WTC11 (cell line): ENCODE measurements at regions not wholly inside any gene's neighbourhood (a gene's known extent, or its start where the extent isn't known, plus 50 kb on each side); places are given as distances from the start of the nearest gene placed in this dataset.

Experiments
- ATAC-seq: fragments of 200-7000 bp; cut with Tn5 transposase; 2 replicates; pipeline ENCODE4 v1.10.0; 2021; ENCODE audit warnings: mild to moderate bottlenecking, moderate library complexity
- CTCF ChIA-PET: fragments of 300-600 bp; sonication (Branson Sonifier 250); formaldehyde crosslinking; loops from one replicate; lab custom pipeline; 2021; ENCODE audit warnings: antibody characterized with exemption; lab: Charles Lee
- POLR2A ChIA-PET: fragments of 350-600 bp; sonication (Branson Sonifier 250); formaldehyde crosslinking; loops from one replicate; lab custom pipeline; 2021; ENCODE audit warnings: antibody characterized with exemption; lab: Charles Lee
- DNase-seq: peaks from one replicate; pipeline ENCODE4 v3.0.0; 2021; ENCODE audit warnings: low spot score
- H3K27ac Mint-ChIP-seq: 2 replicates; pipeline ENCODE4 v1.8.0; 2021; ENCODE audit warnings: mixed read lengths
- H3K27me3 Mint-ChIP-seq: 2 replicates; pipeline ENCODE4 v1.8.0; 2021; ENCODE audit warnings: low read depth, mild to moderate bottlenecking, moderate library complexity, mixed read lengths
- H3K36me3 Mint-ChIP-seq: 2 replicates; pipeline ENCODE4 v1.8.0; 2021; ENCODE audit warnings: mixed read lengths
- H3K4me1 Mint-ChIP-seq: 2 replicates; pipeline ENCODE4 v1.8.0; 2022; ENCODE audit warnings: mixed read lengths
- H3K4me3 Mint-ChIP-seq: 2 replicates; pipeline ENCODE4 v1.8.0; 2021; ENCODE audit warnings: mild to moderate bottlenecking, moderate library complexity, mixed read lengths
- H3K9me3 Mint-ChIP-seq: 2 replicates; pipeline ENCODE4 v1.8.0; 2021; ENCODE audit warnings: mixed read lengths
- EMX1 ChIP-seq: fragments of 250-450 bp; sonication (Bioruptor Pico); IDR thresholded peaks from 2 replicates; pipeline ENCODE4 v1.8.0; 2021; ENCODE audit warnings: mild to moderate bottlenecking
- IRF2 ChIP-seq: sonication (generic); formaldehyde crosslinking; IDR thresholded peaks from 2 replicates; pipeline ENCODE4 v1.8.0; 2022; ENCODE audit warnings: low read depth, missing genetic modification reagents, borderline replicate concordance
- MXD4 ChIP-seq: fragments of 250-450 bp; sonication (Bioruptor Pico); IDR thresholded peaks from 2 replicates; pipeline ENCODE4 v1.8.0; 2021; ENCODE audit warnings: mild to moderate bottlenecking, moderate library complexity, borderline replicate concordance
- NR1H2 ChIP-seq: sonication (generic); formaldehyde crosslinking; IDR thresholded peaks from 2 replicates; pipeline ENCODE4 v1.9.0; 2021; ENCODE audit warnings: mild to moderate bottlenecking, moderate library complexity, missing genetic modification reagents
- PRRX2 ChIP-seq: fragments of 250-450 bp; sonication (Bioruptor Pico); IDR thresholded peaks from 2 replicates; pipeline ENCODE4 v1.8.0; 2021; ENCODE audit warnings: mild to moderate bottlenecking
- SOX15 ChIP-seq: fragments of 250-450 bp; sonication (Bioruptor Pico); IDR thresholded peaks from 2 replicates; pipeline ENCODE4 v1.9.0; 2021; ENCODE audit warnings: mild to moderate bottlenecking
- SP1 ChIP-seq: sonication (generic); formaldehyde crosslinking; conservative IDR thresholded peaks from 2 replicates; pipeline ENCODE4 v1.8.1; 2022; ENCODE audit warnings: missing genetic modification reagents
- TCF7 ChIP-seq: sonication (generic); formaldehyde crosslinking; IDR thresholded peaks from 2 replicates; pipeline ENCODE4 v1.8.0; 2022; ENCODE audit warnings: mild to moderate bottlenecking, low read depth, missing genetic modification reagents, moderate library complexity
- TP53 ChIP-seq: sonication (generic); formaldehyde crosslinking; IDR thresholded peaks from 2 replicates; pipeline ENCODE4 v1.8.1; 2023; ENCODE audit warnings: mild to moderate bottlenecking, missing genetic modification reagents
- ZBTB21 ChIP-seq: sonication (generic); formaldehyde crosslinking; IDR thresholded peaks from 2 replicates; pipeline ENCODE4 v1.8.1; 2023; ENCODE audit warnings: mild to moderate bottlenecking, missing genetic modification reagents, borderline replicate concordance
- ZNF263 ChIP-seq: sonication (generic); formaldehyde crosslinking; IDR thresholded peaks from 2 replicates; pipeline ENCODE4 v1.8.1; 2022; ENCODE audit warnings: low read depth, mild to moderate bottlenecking, moderate library complexity, missing genetic modification reagents
- ZNF317 ChIP-seq: sonication (generic); formaldehyde crosslinking; IDR thresholded peaks from 2 replicates; pipeline ENCODE4 v1.8.1; 2023; ENCODE audit warnings: low read depth, mild to moderate bottlenecking, moderate library complexity, missing genetic modification reagents, borderline replicate concordance
- TF ChIP-seq, protein P1 (sequence below): sonication (generic); formaldehyde crosslinking; IDR thresholded peaks from 2 replicates; pipeline ENCODE4 v1.8.1; 2022; ENCODE audit warnings: missing genetic modification reagents, borderline replicate concordance
- TF ChIP-seq, protein P2 (sequence below): sonication (generic); formaldehyde crosslinking; IDR thresholded peaks from 2 replicates; pipeline ENCODE4 v1.8.1; 2023; ENCODE audit warnings: mild to moderate bottlenecking, moderate library complexity, missing genetic modification reagents
- TF ChIP-seq, protein P3 (sequence below): fragments of 250-450 bp; sonication (Bioruptor Pico); IDR thresholded peaks from 2 replicates; pipeline ENCODE4 v1.9.0; 2021; ENCODE audit warnings: mild to moderate bottlenecking
- TF ChIP-seq, protein P4 (sequence below): sonication (generic); formaldehyde crosslinking; IDR thresholded peaks from 2 replicates; pipeline ENCODE4 v1.8.1; 2022; ENCODE audit warnings: mild to moderate bottlenecking, moderate library complexity, missing genetic modification reagents
- TF ChIP-seq, protein P5 (sequence below): sonication (generic); formaldehyde crosslinking; IDR thresholded peaks from 2 replicates; pipeline ENCODE4 v1.8.0; 2023; ENCODE audit warnings: missing genetic modification reagents
- TF ChIP-seq, protein P6 (sequence below): sonication (generic); formaldehyde crosslinking; IDR thresholded peaks from 2 replicates; pipeline ENCODE4 v1.8.0; 2022; ENCODE audit warnings: mild to moderate bottlenecking, missing genetic modification reagents
- TF ChIP-seq, protein P7 (sequence below): sonication (generic); formaldehyde crosslinking; IDR thresholded peaks from 2 replicates; pipeline ENCODE4 v1.8.1; 2022; ENCODE audit warnings: mild to moderate bottlenecking, missing genetic modification reagents, moderate library complexity, borderline replicate concordance
- TF ChIP-seq, protein P8 (sequence below): sonication (generic); formaldehyde crosslinking; IDR thresholded peaks from 2 replicates; pipeline ENCODE4 v1.8.1; 2023; ENCODE audit warnings: mild to moderate bottlenecking, missing genetic modification reagents, moderate library complexity

DNA sequence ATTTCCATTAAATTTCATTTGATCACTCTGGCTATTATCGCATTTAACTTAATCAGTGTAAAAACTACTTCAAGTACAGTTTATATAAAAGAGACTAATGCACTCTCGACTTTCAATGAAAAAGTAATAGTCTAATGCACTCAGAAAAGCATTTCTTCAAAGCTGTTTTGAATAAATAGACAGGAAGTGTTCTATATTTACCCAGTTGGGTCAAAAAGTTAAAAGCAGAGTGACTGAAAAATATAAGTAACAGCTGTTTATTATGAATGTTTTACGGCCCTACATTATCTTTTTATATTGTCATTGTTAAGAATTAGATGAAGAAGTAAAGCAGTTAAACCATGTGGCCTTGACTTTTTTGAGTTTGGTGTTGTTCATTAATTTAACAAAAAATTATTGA is 391.8 kb downstream of the ZPLD1 start:
- CTCF ChIA-PET: no interaction called here

DNA sequence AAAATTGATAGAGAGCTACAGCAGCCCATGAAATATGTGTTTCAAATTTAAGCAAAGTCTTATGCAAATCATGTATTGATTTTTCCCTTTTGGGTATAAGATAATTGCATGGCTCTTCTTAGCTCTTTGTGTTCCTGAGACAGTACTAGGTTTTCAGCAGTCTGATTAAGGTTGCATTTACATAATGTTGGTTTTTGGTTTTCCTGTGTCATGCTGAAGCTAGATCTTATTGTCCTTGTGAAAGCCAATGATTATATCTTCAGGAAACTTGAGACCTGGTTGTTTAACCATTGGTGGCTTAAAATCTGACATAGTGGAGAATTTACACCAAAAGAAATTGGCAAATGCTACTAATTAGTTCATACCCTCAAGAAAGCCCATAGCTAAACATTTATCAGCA is 392.6 kb downstream of the ZPLD1 start:
- no peak for TF ChIP-seq EMX1
- TF ChIP-seq MXD4 (CRISPR knock-in tag): no peak
- TF ChIP-seq ZNF317: no peak
- TF ChIP-seq IRF2 (CRISPR knock-in tag): no peak
- TF ChIP-seq, protein P1, sequence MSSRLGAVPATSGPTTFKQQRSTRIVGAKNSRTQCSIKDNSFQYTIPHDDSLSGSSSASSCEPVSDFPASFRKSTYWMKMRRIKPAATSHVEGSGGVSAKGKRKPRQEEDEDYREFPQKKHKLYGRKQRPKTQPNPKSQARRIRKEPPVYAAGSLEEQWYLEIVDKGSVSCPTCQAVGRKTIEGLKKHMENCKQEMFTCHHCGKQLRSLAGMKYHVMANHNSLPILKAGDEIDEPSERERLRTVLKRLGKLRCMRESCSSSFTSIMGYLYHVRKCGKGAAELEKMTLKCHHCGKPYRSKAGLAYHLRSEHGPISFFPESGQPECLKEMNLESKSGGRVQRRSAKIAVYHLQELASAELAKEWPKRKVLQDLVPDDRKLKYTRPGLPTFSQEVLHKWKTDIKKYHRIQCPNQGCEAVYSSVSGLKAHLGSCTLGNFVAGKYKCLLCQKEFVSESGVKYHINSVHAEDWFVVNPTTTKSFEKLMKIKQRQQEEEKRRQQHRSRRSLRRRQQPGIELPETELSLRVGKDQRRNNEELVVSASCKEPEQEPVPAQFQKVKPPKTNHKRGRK (CRISPR knock-in tag): no peak
- no peak for TF ChIP-seq PRRX2
- no peak for DNase-seq
- Mint-ChIP-seq H3K36me3 (no peaks in the 10 kb centered on the region), H3K4me3 (no peak overlapping the region), H3K9me3 (peaks cover 12% of the 10 kb centered on the region; the same call in 1 of the 2 replicates), H3K4me1 (peaks cover 4% of the 10 kb centered on the region), H3K27me3 (no peaks in the 10 kb centered on the region), H3K27ac (no peak overlapping the region)
- ChIA-PET CTCF (no interaction called here), POLR2A (interaction anchor here (0.6 kb wide), 2 partner anchors 223 to 302 kb away, joined by 4 to 9 read pairs; no protein-coding TSS in a partner anchor)
- no peak for ATAC-seq

More for the DNA sequence above, 391.8 kb downstream of the ZPLD1 start:
- POLR2A ChIA-PET: interaction anchor here (0.6 kb wide), 2 partner anchors 224 to 302 kb away, joined by 4 to 9 read pairs; no protein-coding TSS in a partner anchor
- Mint-ChIP-seq H3K27me3 (no peaks in the 10 kb centered on the region), H3K4me1 (peaks cover 4% of the 10 kb centered on the region), H3K9me3 (peaks cover 12% of the 10 kb centered on the region; the same call in 1 of the 2 replicates), H3K4me3 (no peak overlapping the region), H3K36me3 (no peaks in the 10 kb centered on the region), H3K27ac (no peak overlapping the region)
- ATAC-seq (no peak), DNase-seq (no peak)
- TF ChIP-seq SP1 (CRISPR knock-in tag): no peak
- TF ChIP-seq, protein P2, sequence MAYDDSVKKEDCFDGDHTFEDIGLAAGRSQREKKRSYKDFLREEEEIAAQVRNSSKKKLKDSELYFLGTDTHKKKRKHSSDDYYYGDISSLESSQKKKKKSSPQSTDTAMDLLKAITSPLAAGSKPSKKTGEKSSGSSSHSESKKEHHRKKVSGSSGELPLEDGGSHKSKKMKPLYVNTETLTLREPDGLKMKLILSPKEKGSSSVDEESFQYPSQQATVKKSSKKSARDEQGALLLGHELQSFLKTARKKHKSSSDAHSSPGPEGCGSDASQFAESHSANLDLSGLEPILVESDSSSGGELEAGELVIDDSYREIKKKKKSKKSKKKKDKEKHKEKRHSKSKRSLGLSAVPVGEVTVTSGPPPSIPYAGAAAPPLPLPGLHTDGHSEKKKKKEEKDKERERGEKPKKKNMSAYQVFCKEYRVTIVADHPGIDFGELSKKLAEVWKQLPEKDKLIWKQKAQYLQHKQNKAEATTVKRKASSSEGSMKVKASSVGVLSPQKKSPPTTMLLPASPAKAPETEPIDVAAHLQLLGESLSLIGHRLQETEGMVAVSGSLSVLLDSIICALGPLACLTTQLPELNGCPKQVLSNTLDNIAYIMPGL (CRISPR knock-in tag): no peak

DNA sequence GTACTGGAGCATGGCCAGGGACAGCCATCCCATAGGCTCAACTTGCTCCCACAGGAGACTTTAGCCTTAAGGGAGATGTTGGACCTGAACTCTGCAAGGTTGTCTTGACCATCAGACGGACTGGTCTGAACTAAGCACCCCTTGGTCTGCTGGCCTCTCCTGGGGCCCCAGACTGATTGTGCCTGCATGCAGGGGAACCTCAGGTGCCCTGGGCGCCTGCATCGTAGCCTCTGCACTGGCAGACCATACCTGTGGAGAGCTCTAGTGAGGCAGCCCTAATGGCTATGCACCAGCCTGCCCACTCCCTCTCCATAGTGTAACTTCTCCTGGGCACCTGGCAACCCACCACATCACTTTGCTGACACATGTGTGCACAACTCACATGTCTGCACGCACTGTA is 395.6 kb downstream of the ZPLD1 start:
- CTCF ChIA-PET: no interaction called here
- Mint-ChIP-seq H3K4me3 (no peak overlapping the region), H3K9me3 (0 out of 2 replicates have a peak, but pooled peaks cover 6% of the 10 kb centered on the region), H3K4me1 (peaks cover 4% of the 10 kb centered on the region), H3K36me3 (no peaks in the 10 kb centered on the region), H3K27me3 (no peaks in the 10 kb centered on the region)
- ATAC-seq: no peak
- POLR2A ChIA-PET: no interaction called here
- no peak for DNase-seq
- TF ChIP-seq, protein P3, sequence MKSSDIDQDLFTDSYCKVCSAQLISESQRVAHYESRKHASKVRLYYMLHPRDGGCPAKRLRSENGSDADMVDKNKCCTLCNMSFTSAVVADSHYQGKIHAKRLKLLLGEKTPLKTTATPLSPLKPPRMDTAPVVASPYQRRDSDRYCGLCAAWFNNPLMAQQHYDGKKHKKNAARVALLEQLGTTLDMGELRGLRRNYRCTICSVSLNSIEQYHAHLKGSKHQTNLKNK (CRISPR knock-in tag): no peak
- TF ChIP-seq, protein P4, sequence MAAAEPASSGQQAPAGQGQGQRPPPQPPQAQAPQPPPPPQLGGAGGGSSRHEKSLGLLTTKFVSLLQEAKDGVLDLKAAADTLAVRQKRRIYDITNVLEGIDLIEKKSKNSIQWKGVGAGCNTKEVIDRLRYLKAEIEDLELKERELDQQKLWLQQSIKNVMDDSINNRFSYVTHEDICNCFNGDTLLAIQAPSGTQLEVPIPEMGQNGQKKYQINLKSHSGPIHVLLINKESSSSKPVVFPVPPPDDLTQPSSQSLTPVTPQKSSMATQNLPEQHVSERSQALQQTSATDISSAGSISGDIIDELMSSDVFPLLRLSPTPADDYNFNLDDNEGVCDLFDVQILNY (CRISPR knock-in tag): no peak
- no peak for TF ChIP-seq SOX15
- no peak for TF ChIP-seq TCF7 (CRISPR knock-in tag)
- no peak for TF ChIP-seq NR1H2 (CRISPR knock-in tag)
- TF ChIP-seq, protein P5, sequence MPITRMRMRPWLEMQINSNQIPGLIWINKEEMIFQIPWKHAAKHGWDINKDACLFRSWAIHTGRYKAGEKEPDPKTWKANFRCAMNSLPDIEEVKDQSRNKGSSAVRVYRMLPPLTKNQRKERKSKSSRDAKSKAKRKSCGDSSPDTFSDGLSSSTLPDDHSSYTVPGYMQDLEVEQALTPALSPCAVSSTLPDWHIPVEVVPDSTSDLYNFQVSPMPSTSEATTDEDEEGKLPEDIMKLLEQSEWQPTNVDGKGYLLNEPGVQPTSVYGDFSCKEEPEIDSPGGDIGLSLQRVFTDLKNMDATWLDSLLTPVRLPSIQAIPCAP (CRISPR knock-in tag): no peak
- TF ChIP-seq, protein P6, sequence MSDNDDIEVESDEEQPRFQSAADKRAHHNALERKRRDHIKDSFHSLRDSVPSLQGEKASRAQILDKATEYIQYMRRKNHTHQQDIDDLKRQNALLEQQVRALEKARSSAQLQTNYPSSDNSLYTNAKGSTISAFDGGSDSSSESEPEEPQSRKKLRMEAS (CRISPR knock-in tag): no peak
- no peak for TF ChIP-seq ZBTB21 (CRISPR knock-in tag)
- TF ChIP-seq, protein P7, sequence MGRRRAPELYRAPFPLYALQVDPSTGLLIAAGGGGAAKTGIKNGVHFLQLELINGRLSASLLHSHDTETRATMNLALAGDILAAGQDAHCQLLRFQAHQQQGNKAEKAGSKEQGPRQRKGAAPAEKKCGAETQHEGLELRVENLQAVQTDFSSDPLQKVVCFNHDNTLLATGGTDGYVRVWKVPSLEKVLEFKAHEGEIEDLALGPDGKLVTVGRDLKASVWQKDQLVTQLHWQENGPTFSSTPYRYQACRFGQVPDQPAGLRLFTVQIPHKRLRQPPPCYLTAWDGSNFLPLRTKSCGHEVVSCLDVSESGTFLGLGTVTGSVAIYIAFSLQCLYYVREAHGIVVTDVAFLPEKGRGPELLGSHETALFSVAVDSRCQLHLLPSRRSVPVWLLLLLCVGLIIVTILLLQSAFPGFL (CRISPR knock-in tag): no peak
- no peak for TF ChIP-seq TP53 (CRISPR knock-in tag)
- TF ChIP-seq, protein P8, sequence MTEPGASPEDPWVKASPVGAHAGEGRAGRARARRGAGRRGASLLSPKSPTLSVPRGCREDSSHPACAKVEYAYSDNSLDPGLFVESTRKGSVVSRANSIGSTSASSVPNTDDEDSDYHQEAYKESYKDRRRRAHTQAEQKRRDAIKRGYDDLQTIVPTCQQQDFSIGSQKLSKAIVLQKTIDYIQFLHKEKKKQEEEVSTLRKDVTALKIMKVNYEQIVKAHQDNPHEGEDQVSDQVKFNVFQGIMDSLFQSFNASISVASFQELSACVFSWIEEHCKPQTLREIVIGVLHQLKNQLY (CRISPR knock-in tag): no peak
- no peak for TF ChIP-seq ZNF263 (CRISPR knock-in tag)
- TF ChIP-seq, all 79 proteins: peak for 0
- no peak overlapping the region for H3K27ac Mint-ChIP-seq
